ENCODE measurements at regions not wholly inside any gene's neighbourhood (a gene's known extent, or its start where the extent isn't known, plus 50 kb on each side); places are given as distances from the start of the nearest gene placed in this dataset.

- no peak overlapping the region for H3K4me3 ChIP-seq (replicated peaks; ENCODE audit: low read depth, low read length)
- H3K36me3 ChIP-seq (ENCODE audit: control insufficient read depth, insufficient read depth, low read length) = no peaks in the 10 kb centered on the region
These were observed 205.7 kb upstream of the NAV2 start for GRCh38 chr11:19506816-19507486.

GRCh38 chr11:19502691-19503253, 209.9 kb upstream of the NAV2 start:
- no peaks in the 10 kb centered on the region for H3K27me3 ChIP-seq (replicated peaks; ENCODE audit: control insufficient read depth, insufficient read depth, low read length)
- no peak overlapping the region for H3K4me3 ChIP-seq (replicated peaks; ENCODE audit: low read depth, low read length)
- no peak for TF ChIP-seq CTCF (IDR thresholded peaks at IDR 0.05; ENCODE audit: insufficient read depth, low read length, poor library complexity, severe bottlenecking)
- no peak for DNase-seq (ENCODE audit: extremely low read depth, insufficient read length)
- no peaks in the 10 kb centered on the region for H3K36me3 ChIP-seq (ENCODE audit: control insufficient read depth, insufficient read depth, low read length)

More at GRCh38 chr11:19506816-19507486, 205.7 kb upstream of the NAV2 start:
- no peak for DNase-seq (ENCODE audit: extremely low read depth, insufficient read length)
- peaks cover 2% of the 10 kb centered on the region; the same call in 1 of the 2 replicates for H3K27me3 ChIP-seq (replicated peaks; ENCODE audit: control insufficient read depth, insufficient read depth, low read length)
- no peak for TF ChIP-seq CTCF (IDR thresholded peaks at IDR 0.05; ENCODE audit: insufficient read depth, low read length, poor library complexity, severe bottlenecking)

GRCh38 chr11:19501631-19502030, 211.0 kb upstream of the NAV2 start:
- TF ChIP-seq CTCF (IDR thresholded peaks at IDR 0.05; ENCODE audit: insufficient read depth, low read length, poor library complexity, severe bottlenecking) = no peak
- no peak for DNase-seq (ENCODE audit: extremely low read depth, insufficient read length)
- Histone ChIP-seq H3K36me3 (ENCODE audit: control insufficient read depth, insufficient read depth, low read length) (no peaks in the 10 kb centered on the region), H3K4me3 (replicated peaks; ENCODE audit: low read depth, low read length) (no peak overlapping the region), H3K27me3 (replicated peaks; ENCODE audit: control insufficient read depth, insufficient read depth, low read length) (no peaks in the 10 kb centered on the region)

GRCh38 chr11:19499999-19500398, 212.6 kb upstream of the NAV2 start:
- DNase-seq (ENCODE audit: extremely low read depth, insufficient read length) = no peak
- no peak for TF ChIP-seq CTCF (IDR thresholded peaks at IDR 0.05; ENCODE audit: insufficient read depth, low read length, poor library complexity, severe bottlenecking)
- no peaks in the 10 kb centered on the region for H3K36me3 ChIP-seq (ENCODE audit: control insufficient read depth, insufficient read depth, low read length)
- H3K27me3 ChIP-seq (replicated peaks; ENCODE audit: control insufficient read depth, insufficient read depth, low read length) = no peaks in the 10 kb centered on the region
- H3K4me3 ChIP-seq (replicated peaks; ENCODE audit: low read depth, low read length) = no peak overlapping the region

GRCh38 chr11:19499026-19499669, 213.5 kb upstream of the NAV2 start:
- H3K36me3 ChIP-seq (ENCODE audit: control insufficient read depth, insufficient read depth, low read length) = no peaks in the 10 kb centered on the region
- no peak for DNase-seq (ENCODE audit: extremely low read depth, insufficient read length)
- TF ChIP-seq CTCF (IDR thresholded peaks at IDR 0.05; ENCODE audit: insufficient read depth, low read length, poor library complexity, severe bottlenecking) = no peak
- no peak overlapping the region for H3K4me3 ChIP-seq (replicated peaks; ENCODE audit: low read depth, low read length)
- H3K27me3 ChIP-seq (replicated peaks; ENCODE audit: control insufficient read depth, insufficient read depth, low read length) = no peaks in the 10 kb centered on the region
